ENCODE measurements at regions not wholly inside any gene's neighbourhood (a gene's known extent, or its start where the extent isn't known, plus 50 kb on each side); places are given as distances from the start of the nearest gene placed in this dataset.

- TF ChIP-seq CTCF (IDR thresholded peaks at IDR 0.05) (no peak), POLR2A (IDR thresholded peaks at IDR 0.05) (no peak)
Measured at GRCh38 chr11:135027461-135027860, 615.4 kb upstream of the B3GAT1 start.

Data from adrenal gland (tissue), 5 donors.